HFF-Myc (cell line): ENCODE measurements at regions not wholly inside any gene's neighbourhood (a gene's known extent, or its start where the extent isn't known, plus 50 kb on each side); places are given as distances from the start of the nearest gene placed in this dataset.
A peak's percentile ranks its signal among the peaks of the same experiment; 100 is the strongest.

Experiments used
- DNase-seq: peaks from one replicate; pipeline ENCODE4 v3.0.0-alpha.2; 2011; ENCODE audit warnings: low read depth; ENCODE audit errors: extremely low read depth
- H3K4me3 ChIP-seq: replicated peaks from 2 replicates; pipeline ENCODE4 v1.5.1; 2011; ENCODE audit warnings: low read depth, mild to moderate bottlenecking, control low read depth, low read length
- TF ChIP-seq, protein P1 (sequence below): IDR thresholded peaks from 2 replicates; pipeline ENCODE4 v1.5.1; 2012; ENCODE audit warnings: mild to moderate bottlenecking, low read depth, low read length, control low read depth; ENCODE audit errors: missing control alignments

DNA sequence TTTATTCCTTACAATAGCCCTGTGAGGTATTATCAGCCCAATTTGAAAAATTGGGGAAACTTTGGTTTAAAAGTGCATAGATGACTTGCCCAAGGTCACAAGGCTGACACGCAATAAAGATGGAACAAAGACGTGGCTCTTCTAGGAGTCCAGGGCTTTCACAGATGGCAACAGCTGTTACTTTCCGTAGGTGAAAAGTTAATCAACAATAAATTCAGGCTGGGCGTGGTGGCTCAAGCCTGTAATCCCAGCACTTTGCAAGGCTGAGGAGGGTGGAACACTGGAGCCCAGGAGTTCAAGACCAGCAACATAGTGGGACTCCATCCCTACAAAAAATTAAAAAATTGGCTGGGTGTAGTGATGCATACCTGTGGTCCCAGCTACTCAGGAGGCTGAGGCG lies 87.8 kb upstream of the ATF3 start:
- H3K4me3 ChIP-seq, result no peak overlapping the region
- DNase-seq, result no peak
- TF ChIP-seq, protein P1, sequence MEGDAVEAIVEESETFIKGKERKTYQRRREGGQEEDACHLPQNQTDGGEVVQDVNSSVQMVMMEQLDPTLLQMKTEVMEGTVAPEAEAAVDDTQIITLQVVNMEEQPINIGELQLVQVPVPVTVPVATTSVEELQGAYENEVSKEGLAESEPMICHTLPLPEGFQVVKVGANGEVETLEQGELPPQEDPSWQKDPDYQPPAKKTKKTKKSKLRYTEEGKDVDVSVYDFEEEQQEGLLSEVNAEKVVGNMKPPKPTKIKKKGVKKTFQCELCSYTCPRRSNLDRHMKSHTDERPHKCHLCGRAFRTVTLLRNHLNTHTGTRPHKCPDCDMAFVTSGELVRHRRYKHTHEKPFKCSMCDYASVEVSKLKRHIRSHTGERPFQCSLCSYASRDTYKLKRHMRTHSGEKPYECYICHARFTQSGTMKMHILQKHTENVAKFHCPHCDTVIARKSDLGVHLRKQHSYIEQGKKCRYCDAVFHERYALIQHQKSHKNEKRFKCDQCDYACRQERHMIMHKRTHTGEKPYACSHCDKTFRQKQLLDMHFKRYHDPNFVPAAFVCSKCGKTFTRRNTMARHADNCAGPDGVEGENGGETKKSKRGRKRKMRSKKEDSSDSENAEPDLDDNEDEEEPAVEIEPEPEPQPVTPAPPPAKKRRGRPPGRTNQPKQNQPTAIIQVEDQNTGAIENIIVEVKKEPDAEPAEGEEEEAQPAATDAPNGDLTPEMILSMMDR, result no peak

DNA sequence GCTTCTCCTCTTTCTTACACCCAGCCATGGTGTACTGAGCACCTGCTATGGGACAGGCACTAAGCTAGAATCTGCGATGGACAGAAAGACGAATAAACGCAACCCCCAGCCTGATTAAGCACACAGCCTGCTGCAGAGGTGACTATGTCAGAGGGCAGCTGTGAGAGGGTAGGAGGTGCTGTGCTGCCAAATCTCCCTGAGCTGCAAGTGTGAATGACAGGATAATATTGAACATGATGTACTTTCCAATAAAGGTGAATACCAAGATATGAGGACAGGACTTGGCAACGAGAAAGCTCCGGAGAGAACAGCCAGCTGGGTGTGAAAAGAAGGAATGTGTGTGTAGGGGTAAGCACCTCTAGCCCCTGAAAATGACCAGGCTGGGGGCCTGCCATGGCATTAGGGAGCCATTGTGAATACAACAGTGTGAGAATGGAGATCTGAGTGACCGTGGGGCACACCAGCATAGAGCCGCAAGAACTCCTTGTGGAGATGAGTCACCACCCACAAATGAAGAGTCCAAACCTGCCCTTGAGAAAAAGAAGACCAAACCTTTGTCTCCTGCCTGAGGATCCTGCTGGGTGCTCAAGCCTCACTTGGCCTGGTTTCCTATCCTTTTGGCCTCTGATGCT lies 83.0 kb upstream of the ATF3 start:
- DNase-seq, result no peak
- no peak overlapping the region for H3K4me3 ChIP-seq
- TF ChIP-seq, protein P1, result no peak

DNA sequence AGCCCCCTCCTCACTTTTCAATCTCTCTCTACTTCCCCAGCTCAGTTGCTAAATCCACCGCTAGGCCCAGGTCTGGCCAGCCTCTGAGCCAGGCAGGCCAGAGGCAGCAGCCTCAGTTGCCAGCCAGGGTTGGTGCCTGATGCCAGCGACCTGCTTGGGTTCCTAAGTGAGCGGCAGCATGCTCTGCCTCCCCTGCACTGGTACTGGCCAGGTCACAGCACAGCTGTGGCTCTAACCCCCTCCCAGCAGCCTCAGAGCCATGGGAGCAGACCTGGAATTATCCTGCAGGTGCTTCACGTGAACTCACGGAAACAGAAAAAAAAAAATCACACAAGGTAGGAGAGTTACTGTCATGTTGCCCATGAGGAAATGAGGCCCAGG lies 82.5 kb upstream of the ATF3 start:
- TF ChIP-seq, protein P1, result no peak
- no peak for DNase-seq
- H3K4me3 ChIP-seq, result no peak overlapping the region

DNA sequence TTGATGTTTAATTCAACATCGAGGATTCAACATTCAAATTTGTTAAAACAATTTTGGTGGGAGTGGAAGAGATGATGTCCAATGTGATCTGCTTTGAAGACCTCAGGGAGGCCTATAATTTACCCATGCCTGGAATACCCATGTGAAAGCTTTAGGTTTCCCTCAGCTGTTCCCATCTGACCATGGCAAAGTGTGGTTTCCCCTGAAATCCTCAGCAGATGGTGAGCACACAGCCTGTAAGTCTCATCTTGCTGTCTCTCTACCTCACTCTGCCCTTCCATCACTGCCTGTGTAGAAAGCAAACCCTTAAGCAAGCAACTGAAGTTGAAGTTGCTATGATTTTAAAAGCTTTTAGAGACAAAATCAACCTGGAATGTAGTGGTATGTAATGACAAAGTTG lies 80.1 kb upstream of the ATF3 start:
- no peak for DNase-seq
- TF ChIP-seq, protein P1, result no peak
- H3K4me3 ChIP-seq, result no peak overlapping the region

DNA sequence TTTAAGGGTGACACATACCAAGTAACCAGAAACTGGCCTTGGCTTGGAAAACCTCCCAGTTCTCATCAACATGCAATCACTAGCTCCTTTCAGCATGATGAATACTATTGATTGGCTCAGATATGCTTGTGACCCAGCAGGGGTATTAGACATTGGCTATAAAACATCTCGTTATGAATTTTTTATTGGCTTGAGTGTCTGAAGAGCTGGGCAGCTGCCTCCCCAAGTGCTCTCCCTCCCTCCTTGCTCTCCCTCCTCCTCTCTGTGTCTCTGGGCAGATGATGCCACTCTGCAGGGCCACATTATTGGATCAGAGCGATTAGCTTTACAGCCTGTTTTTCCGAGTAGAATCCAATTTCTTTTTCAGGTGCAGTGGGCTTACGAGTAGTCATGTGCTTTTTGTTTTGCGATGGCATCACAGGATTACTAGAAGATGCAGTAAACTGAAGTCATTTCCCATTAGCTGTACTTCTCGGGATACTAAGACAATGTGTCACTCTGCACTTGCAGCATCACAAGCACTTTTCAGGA lies 79.3 kb upstream of the ATF3 start:
- H3K4me3 ChIP-seq, result no peak overlapping the region
- TF ChIP-seq, protein P1, result no peak
- DNase-seq, result peak; percentile 16

DNA sequence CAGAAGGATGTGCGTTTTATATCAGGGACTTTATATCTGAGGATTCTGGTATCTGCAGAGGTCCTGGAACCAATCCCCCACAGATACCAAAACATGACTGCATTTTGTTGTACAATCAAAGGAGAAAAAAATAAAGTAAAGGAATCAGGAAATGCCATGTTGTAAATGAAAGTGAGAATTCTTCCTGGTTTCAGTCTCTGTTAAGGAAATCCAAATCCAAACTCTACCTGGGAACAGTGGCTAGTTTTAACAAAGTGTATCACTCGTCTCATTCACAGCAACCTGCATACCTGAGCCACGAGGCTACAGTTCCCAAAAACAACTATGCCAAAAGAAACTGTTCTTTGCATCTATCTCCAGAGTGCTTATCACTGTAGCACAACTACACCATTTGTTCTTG lies 77.3 kb upstream of the ATF3 start:
- TF ChIP-seq, protein P1, result no peak

DNA sequence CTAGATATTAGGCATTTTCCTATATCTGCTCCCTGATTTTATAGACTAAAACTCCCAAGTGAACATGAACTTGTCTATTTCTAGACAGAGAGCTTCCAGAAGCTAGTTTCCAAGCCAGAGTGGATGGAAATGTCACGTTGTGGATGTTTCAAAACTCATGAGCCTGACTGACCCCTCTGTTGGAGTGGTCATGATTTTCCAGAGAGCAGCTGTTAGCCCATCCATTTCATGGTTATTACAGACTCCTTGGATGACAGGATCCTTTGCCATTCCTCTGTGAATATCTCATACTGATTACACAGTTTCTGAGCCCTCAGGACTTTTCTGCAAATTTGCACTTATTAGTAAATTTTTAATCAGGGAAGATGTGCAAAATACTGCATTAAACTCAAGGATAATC lies 76.8 kb upstream of the ATF3 start:
- no peak for DNase-seq
- TF ChIP-seq, protein P1, result no peak
- H3K4me3 ChIP-seq, result no peak overlapping the region

More for the DNA sequence above, 77.3 kb upstream of the ATF3 start:
- DNase-seq, result no peak
- no peak overlapping the region for H3K4me3 ChIP-seq
